ENCODE measurements at regions not wholly inside any gene's neighbourhood (a gene's known extent, or its start where the extent isn't known, plus 50 kb on each side); places are given as distances from the start of the nearest gene placed in this dataset.

DNA sequence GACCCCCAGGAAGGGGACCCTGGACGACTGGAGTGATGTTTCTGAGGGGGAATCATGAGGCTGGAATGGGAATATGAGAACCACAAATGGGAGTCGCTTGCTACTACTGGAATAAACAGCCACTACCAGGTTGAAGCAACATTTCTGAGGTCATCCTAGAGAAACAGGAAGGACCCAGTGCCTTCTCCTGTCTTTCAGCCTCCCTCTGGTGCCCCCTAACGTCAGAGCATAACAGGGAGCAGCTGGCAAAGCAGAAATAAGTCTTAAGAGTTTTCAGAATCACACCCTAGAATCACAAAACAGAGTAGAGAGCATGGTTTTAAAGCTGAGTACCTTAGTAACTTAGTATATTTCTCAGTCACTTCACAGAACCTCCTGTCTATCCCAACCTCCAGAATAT is 347.8 kb upstream of the PITX2 start:
- TF ChIP-seq, protein P1, sequence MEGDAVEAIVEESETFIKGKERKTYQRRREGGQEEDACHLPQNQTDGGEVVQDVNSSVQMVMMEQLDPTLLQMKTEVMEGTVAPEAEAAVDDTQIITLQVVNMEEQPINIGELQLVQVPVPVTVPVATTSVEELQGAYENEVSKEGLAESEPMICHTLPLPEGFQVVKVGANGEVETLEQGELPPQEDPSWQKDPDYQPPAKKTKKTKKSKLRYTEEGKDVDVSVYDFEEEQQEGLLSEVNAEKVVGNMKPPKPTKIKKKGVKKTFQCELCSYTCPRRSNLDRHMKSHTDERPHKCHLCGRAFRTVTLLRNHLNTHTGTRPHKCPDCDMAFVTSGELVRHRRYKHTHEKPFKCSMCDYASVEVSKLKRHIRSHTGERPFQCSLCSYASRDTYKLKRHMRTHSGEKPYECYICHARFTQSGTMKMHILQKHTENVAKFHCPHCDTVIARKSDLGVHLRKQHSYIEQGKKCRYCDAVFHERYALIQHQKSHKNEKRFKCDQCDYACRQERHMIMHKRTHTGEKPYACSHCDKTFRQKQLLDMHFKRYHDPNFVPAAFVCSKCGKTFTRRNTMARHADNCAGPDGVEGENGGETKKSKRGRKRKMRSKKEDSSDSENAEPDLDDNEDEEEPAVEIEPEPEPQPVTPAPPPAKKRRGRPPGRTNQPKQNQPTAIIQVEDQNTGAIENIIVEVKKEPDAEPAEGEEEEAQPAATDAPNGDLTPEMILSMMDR (IDR thresholded peaks at IDR 0.05): no peak
- H3K4me3 ChIP-seq: no peak overlapping the region
- no peak for DNase-seq (ENCODE audit: low spot score)
- H3K27ac ChIP-seq: no peak overlapping the region

DNA sequence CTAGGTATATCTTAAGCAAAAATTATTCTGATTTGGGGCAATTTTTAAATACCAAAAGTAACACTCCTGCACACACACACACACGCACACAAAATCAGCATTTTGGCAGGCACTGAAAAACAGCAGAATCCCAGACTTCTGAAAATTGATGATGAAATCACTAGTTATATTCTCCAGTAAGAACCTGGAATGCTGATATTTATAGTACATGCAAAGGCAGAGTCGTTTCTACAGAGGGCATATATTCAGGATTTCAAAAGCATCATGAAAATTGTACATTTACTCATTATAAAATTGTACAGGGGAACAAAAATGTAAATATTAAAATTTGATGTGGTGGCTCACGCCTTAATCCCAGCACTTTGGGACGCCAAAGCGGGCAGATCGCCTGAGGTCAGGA is 352.5 kb upstream of the PITX2 start:
- TF ChIP-seq, protein P1 (IDR thresholded peaks at IDR 0.05): no peak
- Histone ChIP-seq H3K27ac (no peak overlapping the region), H3K4me3 (no peak overlapping the region)
- DNase-seq (ENCODE audit: low spot score): no peak

DNA sequence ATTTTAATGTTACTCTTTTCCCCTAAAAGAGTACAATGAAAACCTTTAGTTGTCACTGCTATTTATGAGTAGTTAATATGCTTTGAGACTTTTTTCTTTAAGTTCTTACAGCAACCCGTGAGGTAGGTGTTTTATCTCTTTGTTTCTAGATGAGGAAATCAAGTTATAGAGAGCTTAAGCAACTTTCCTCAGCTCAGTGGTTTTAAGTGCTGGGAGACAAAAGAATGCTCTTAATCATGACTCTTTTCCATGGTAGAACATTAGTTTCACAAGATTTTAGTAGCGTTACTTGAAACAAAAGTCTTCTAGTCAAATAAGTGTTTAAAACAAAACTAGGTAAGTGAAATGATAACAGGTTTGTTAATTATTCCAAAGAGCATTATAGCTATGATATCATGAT is 354.7 kb upstream of the PITX2 start:
- Histone ChIP-seq H3K4me3 (no peak overlapping the region), H3K27ac (no peak overlapping the region)
- TF ChIP-seq, protein P1 (IDR thresholded peaks at IDR 0.05): no peak
- no peak for DNase-seq (ENCODE audit: low spot score)

DNA sequence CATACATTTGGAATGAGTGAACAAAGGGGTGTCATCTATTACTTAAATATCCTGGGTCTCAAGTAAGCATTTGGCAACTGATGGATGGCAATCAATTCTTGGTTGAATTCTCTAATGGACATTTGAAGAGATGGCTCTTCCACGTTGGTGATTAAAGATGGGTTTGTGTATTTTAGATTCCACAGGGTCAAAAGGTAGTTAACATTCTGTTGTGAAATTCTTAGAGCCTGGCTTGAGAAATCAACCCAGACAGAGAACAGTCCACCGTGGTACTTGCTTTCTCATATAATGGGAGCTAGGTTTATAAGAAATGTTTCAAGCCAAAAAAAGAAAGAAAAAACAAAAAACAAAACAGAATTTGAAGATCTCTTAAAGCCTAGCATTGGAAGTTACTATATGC is 355.9 kb upstream of the PITX2 start:
- no peak overlapping the region for H3K27ac ChIP-seq
- no peak overlapping the region for H3K4me3 ChIP-seq
- TF ChIP-seq, protein P1 (IDR thresholded peaks at IDR 0.05): no peak
- DNase-seq (ENCODE audit: low spot score): no peak

DNA sequence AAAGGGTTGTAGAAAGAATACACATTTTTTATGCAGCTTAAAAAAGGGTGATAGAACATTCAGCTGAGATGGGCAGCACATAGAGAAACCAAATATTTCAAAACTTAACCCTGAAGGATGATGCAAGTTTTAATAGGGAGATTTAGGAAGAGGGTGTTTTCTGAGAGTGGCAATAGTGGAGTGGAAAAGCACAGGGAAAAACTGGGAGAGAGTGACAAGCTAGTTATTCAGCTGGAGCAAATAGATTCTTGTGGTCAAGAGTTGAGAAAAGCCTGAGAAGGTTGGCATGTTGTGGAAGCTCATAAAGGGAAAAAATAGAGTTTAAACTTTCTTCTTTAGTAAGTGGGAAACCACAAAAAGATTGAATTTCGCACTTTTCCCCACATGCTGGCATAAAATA is 359.6 kb upstream of the PITX2 start:
- TF ChIP-seq, protein P1 (IDR thresholded peaks at IDR 0.05): no peak
- DNase-seq (ENCODE audit: low spot score): no peak
- Histone ChIP-seq H3K27ac (no peak overlapping the region), H3K4me3 (no peak overlapping the region)

DNA sequence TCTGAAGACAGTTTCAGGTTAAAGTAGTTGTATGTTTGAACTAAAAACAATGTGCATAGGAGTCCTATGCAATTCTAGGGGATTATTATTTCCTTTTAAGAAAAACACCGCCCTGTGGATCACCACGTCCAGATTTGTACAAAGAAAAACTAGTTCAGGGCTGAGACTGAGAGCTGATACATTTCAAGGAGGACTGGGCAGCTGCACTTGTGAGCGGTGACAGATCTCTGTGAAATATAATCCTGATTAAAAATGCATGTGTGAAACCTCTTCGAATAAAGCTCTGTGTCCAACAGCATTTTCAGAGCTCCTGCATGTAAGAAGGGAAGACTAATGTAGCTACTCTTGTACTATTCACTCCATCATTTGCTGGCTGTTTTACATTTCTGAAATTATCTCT is 365.8 kb upstream of the PITX2 start:
- TF ChIP-seq, protein P1 (IDR thresholded peaks at IDR 0.05): no peak
- DNase-seq (ENCODE audit: low spot score): no peak
- H3K4me3 ChIP-seq: no peak overlapping the region
- H3K27ac ChIP-seq: no peak overlapping the region

DNA sequence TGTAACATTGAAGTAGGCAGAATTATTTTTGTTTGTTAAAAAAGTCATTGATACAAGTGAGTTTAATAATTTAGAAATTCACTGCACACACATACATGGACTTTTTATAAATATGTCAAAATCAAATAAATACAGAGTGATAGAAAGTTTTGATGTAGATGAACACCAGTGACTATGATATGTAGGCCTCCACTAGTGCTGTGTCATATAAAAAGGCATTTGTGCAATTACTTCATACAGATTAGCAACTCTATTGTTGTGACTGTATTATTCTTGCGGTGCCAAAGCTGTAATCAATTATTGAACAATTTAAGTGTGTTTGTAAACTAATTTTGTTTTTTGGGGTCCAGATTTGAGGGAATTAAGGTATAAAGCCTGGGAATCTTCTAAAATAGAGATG is 366.2 kb upstream of the PITX2 start:
- H3K27ac ChIP-seq: no peak overlapping the region
- no peak overlapping the region for H3K4me3 ChIP-seq
- TF ChIP-seq, protein P1 (IDR thresholded peaks at IDR 0.05): no peak
- no peak for DNase-seq (ENCODE audit: low spot score)
